ENCODE measurements at regions not wholly inside any gene's neighbourhood (a gene's known extent, or its start where the extent isn't known, plus 50 kb on each side); places are given as distances from the start of the nearest gene placed in this dataset.
"Not testable (repeated sequence)": the region's sequence is repeated elsewhere in the genome, so short reads cannot be mapped to it uniquely, and the experiment has no call there.

DNA sequence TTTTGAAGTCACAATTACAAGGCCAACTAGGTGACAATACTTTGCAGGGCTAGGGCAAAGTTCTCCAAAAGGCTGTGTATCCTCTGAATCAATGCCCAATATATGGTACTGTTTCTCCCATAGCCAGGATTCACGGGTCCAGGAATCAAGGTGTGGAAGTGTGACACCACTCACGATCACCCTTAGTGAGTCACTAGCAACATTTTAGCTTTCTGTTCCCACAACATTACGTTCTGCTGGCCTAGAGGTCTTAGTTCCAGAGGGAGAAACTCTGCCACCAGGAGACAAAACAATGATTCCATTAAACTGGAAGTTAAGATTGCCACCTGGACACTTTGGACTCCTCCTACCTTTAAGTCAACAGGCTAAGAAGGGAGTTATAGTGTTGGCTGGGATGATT is 88.5 kb upstream of the RANBP6 start:
- not testable (repeated sequence) for H3K27ac ChIP-seq (ENCODE audit: low read depth, low read length); H3K4me2 ChIP-seq (ENCODE audit: low read length); H3K9ac ChIP-seq (ENCODE audit: low read length); H3K4ac ChIP-seq (ENCODE audit: low read depth, low read length); H3K36me3 ChIP-seq (ENCODE audit: control insufficient read depth, insufficient read depth, low read length); H3K4me3 ChIP-seq (ENCODE audit: low read length); H4K5ac ChIP-seq (ENCODE audit: low read length); DNase-seq; H4K8ac ChIP-seq (ENCODE audit: low read depth, low read length); H2BK15ac ChIP-seq (replicated peaks; ENCODE audit: low read depth); H3K56ac ChIP-seq (ENCODE audit: low read length); H2AK5ac ChIP-seq (ENCODE audit: low read length); H3K79me2 ChIP-seq (ENCODE audit: control insufficient read depth, insufficient read depth, low read length); H3K79me1 ChIP-seq (ENCODE audit: low read length); H3K18ac ChIP-seq (ENCODE audit: low read length); H3K27me3 ChIP-seq (ENCODE audit: insufficient read depth, low read length, poor library complexity); H3K4me1 ChIP-seq (ENCODE audit: control insufficient read depth, low read depth, low read length); H3K23ac ChIP-seq (ENCODE audit: low read length); H2BK5ac ChIP-seq (ENCODE audit: low read length); H2BK120ac ChIP-seq (ENCODE audit: low read depth, low read length)
- no CpG with 5 or more reads among the region's 3 CpGs for WGBS (ENCODE audit: extremely low coverage, insufficient coverage, low lambda C conversion rate)

DNA sequence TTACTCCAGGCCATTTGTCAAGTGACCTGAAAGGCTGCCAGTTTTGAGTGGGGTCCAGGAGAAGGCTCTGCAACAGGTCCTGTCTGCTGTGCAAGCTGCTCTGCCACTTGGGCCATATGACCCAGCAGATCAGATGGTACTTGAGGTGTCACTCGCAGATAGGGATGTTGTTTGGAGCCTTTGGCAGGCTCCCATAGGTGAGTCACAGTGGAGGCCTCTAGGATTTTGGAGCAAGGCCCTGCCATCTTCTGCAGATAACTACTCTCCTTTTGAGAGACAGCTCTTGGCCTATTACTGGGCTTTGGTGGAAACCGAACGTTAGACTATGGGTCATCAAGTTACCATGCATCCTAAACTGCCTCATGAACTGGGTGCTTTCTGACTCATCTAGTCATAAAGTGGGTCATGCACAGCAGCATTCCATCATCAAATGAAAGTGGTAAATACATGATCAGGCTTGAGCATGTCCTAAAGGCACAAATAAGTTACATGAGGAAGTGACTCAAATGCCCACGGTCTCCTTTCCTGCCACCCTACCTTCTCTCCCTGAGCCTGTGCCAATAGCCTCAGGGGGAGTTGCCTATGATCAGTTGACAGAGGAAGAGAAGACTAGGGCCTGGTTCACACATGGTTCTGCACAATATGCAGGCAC is 87.0 kb upstream of the RANBP6 start:
- not testable (repeated sequence) for H2AK5ac ChIP-seq (ENCODE audit: low read length); H3K36me3 ChIP-seq (ENCODE audit: control insufficient read depth, insufficient read depth, low read length); H2BK120ac ChIP-seq (ENCODE audit: low read depth, low read length); H3K27me3 ChIP-seq (ENCODE audit: insufficient read depth, low read length, poor library complexity); H3K79me1 ChIP-seq (ENCODE audit: low read length); H3K18ac ChIP-seq (ENCODE audit: low read length); H2BK5ac ChIP-seq (ENCODE audit: low read length); H4K8ac ChIP-seq (ENCODE audit: low read depth, low read length); H3K27ac ChIP-seq (ENCODE audit: low read depth, low read length); H3K9ac ChIP-seq (ENCODE audit: low read length); H3K4me1 ChIP-seq (ENCODE audit: control insufficient read depth, low read depth, low read length); H3K4me3 ChIP-seq (ENCODE audit: low read length); H3K4ac ChIP-seq (ENCODE audit: low read depth, low read length); H4K5ac ChIP-seq (ENCODE audit: low read length); H3K4me2 ChIP-seq (ENCODE audit: low read length); H3K56ac ChIP-seq (ENCODE audit: low read length); H2BK15ac ChIP-seq (replicated peaks; ENCODE audit: low read depth); DNase-seq; H3K23ac ChIP-seq (ENCODE audit: low read length); H3K79me2 ChIP-seq (ENCODE audit: control insufficient read depth, insufficient read depth, low read length)
- WGBS (ENCODE audit: extremely low coverage, insufficient coverage, low lambda C conversion rate) = no CpG with 5 or more reads among the region's 4 CpGs

DNA sequence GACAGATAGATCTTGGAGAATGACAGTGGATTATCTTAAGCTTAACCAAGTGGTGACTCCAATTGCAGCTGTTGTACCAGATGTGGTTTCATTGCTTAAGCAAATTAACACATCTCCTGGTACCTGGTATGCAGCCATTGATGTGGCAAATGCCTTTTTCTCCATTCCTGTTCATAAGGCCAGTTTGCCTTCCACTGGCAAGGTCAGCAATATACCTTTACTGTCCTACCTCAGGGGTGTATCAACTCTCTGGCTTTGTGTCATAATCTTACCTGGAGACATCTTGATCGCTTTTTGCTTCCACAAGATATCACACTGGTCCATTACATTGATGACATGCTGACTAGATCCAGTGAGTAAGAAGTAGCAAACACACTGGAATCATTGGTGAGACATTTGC is 86.3 kb upstream of the RANBP6 start:
- H3K4me2 ChIP-seq (ENCODE audit: low read length); H3K4me1 ChIP-seq (ENCODE audit: control insufficient read depth, low read depth, low read length); H3K79me2 ChIP-seq (ENCODE audit: control insufficient read depth, insufficient read depth, low read length); H3K36me3 ChIP-seq (ENCODE audit: control insufficient read depth, insufficient read depth, low read length); H3K4me3 ChIP-seq (ENCODE audit: low read length); H3K56ac ChIP-seq (ENCODE audit: low read length); H3K4ac ChIP-seq (ENCODE audit: low read depth, low read length); H2BK15ac ChIP-seq (replicated peaks; ENCODE audit: low read depth); H3K79me1 ChIP-seq (ENCODE audit: low read length); H4K8ac ChIP-seq (ENCODE audit: low read depth, low read length); DNase-seq; H2BK120ac ChIP-seq (ENCODE audit: low read depth, low read length); H3K9ac ChIP-seq (ENCODE audit: low read length); H3K23ac ChIP-seq (ENCODE audit: low read length); H3K27me3 ChIP-seq (ENCODE audit: insufficient read depth, low read length, poor library complexity); H2AK5ac ChIP-seq (ENCODE audit: low read length); H3K27ac ChIP-seq (ENCODE audit: low read depth, low read length); H3K18ac ChIP-seq (ENCODE audit: low read length); H2BK5ac ChIP-seq (ENCODE audit: low read length); H4K5ac ChIP-seq (ENCODE audit: low read length): not testable (repeated sequence)
- WGBS (ENCODE audit: extremely low coverage, insufficient coverage, low lambda C conversion rate) = no CpG with 5 or more reads among the region's 1 CpG

DNA sequence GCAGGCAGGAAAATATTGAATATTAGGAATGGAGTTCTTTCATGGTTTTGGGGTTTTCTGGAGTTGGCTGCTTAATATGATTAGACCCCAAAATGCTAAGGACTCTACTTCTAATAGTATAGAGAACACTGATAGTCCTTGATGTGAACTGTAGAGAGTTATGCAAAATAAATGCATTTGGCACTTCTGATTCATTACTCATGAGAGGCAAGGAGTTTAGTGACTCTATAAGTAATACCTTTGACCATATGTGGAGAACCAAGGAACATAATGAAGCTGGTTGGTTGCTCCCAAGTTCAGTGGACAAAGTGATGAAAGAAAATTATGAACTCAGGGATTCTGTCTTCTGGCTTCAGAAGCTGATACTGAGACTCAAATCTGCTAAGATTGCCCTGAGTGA is 83.9 kb upstream of the RANBP6 start:
- not testable (repeated sequence) for H3K4me3 ChIP-seq (ENCODE audit: low read length); H3K79me2 ChIP-seq (ENCODE audit: control insufficient read depth, insufficient read depth, low read length)

DNA sequence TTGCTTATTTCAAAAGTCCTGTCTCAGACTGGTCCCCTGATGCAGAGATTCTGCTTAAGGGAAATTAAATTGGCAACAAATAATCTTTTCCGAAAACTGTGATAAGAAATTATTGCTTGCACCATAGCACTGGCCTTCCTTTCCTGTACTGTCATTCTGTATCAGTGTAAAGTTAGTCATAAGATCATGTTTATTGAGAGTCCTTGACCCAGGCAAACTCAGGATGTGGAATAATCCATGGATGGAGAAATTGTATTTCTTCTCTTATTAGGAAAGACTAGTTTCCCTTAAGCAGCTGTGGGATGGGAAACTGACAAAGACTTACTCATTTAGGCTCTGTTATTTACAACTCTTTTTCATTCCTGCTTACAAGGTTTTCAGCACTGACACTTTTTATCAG is 83.0 kb upstream of the RANBP6 start:
- H3K4me3 ChIP-seq (ENCODE audit: low read length) = no peak overlapping the region
- no CpG with 5 or more reads among the region's 1 CpG for WGBS (ENCODE audit: extremely low coverage, insufficient coverage, low lambda C conversion rate)
- no peak overlapping the region for H3K9ac ChIP-seq (ENCODE audit: low read length)
- no peak overlapping the region for H3K56ac ChIP-seq (ENCODE audit: low read length)
- H2BK15ac ChIP-seq (replicated peaks; ENCODE audit: low read depth) = no peak overlapping the region
- H3K27me3 ChIP-seq (ENCODE audit: insufficient read depth, low read length, poor library complexity) = no peaks in the 10 kb centered on the region
- no peak for DNase-seq
- no peak overlapping the region for H2BK120ac ChIP-seq (ENCODE audit: low read depth, low read length)
- no peak overlapping the region for H3K4me2 ChIP-seq (ENCODE audit: low read length)
- no peak overlapping the region for H3K27ac ChIP-seq (ENCODE audit: low read depth, low read length)
- H3K23ac ChIP-seq (ENCODE audit: low read length) = no peak overlapping the region
- H3K4ac ChIP-seq (ENCODE audit: low read depth, low read length) = no peak overlapping the region
- no peak overlapping the region for H2AK5ac ChIP-seq (ENCODE audit: low read length)
- H3K4me1 ChIP-seq (ENCODE audit: control insufficient read depth, low read depth, low read length) = no peaks in the 10 kb centered on the region
- no peaks in the 10 kb centered on the region for H3K36me3 ChIP-seq (ENCODE audit: control insufficient read depth, insufficient read depth, low read length)
- H4K5ac ChIP-seq (ENCODE audit: low read length) = no peak overlapping the region
- H3K18ac ChIP-seq (ENCODE audit: low read length) = no peak overlapping the region
- no peaks in the 10 kb centered on the region for H3K79me1 ChIP-seq (ENCODE audit: low read length)
- H4K8ac ChIP-seq (ENCODE audit: low read depth, low read length) = no peak overlapping the region
- no peaks in the 10 kb centered on the region for H3K79me2 ChIP-seq (ENCODE audit: control insufficient read depth, insufficient read depth, low read length)
- no peak overlapping the region for H2BK5ac ChIP-seq (ENCODE audit: low read length)

More for the DNA sequence above, 83.9 kb upstream of the RANBP6 start:
- not testable (repeated sequence) for H3K27me3 ChIP-seq (ENCODE audit: insufficient read depth, low read length, poor library complexity); H3K36me3 ChIP-seq (ENCODE audit: control insufficient read depth, insufficient read depth, low read length); H4K8ac ChIP-seq (ENCODE audit: low read depth, low read length); H3K23ac ChIP-seq (ENCODE audit: low read length); H2BK5ac ChIP-seq (ENCODE audit: low read length); H2AK5ac ChIP-seq (ENCODE audit: low read length); H3K18ac ChIP-seq (ENCODE audit: low read length); H3K4ac ChIP-seq (ENCODE audit: low read depth, low read length); H3K9ac ChIP-seq (ENCODE audit: low read length); H3K27ac ChIP-seq (ENCODE audit: low read depth, low read length); H3K56ac ChIP-seq (ENCODE audit: low read length); H4K5ac ChIP-seq (ENCODE audit: low read length); H2BK15ac ChIP-seq (replicated peaks; ENCODE audit: low read depth); DNase-seq; H3K79me1 ChIP-seq (ENCODE audit: low read length); H3K4me1 ChIP-seq (ENCODE audit: control insufficient read depth, low read depth, low read length); H2BK120ac ChIP-seq (ENCODE audit: low read depth, low read length); H3K4me2 ChIP-seq (ENCODE audit: low read length)

DNA sequence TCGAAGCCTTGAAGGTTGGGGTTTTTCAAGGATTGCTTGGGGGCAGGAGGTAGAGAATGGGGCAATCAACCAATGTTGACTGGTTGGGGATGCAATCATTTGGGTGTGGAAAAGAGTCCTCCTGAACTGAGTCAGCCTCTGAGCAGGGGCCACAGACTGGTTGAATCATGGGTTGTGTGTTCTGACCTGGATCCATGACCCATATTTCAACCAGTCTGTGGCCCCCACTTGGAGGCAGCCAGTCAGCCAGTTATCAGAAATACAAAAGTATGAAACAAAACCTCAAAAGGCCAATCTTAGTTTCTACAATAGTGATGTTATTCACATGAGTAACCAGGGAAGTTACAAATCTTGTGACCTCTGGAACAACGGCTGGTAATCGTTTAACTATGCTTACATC is 81.4 kb upstream of the RANBP6 start:
- no peak overlapping the region for H3K4ac ChIP-seq (ENCODE audit: low read depth, low read length)
- H3K56ac ChIP-seq (ENCODE audit: low read length) = no peak overlapping the region
- no peak overlapping the region for H2AK5ac ChIP-seq (ENCODE audit: low read length)
- no peak overlapping the region for H4K5ac ChIP-seq (ENCODE audit: low read length)
- H2BK15ac ChIP-seq (replicated peaks; ENCODE audit: low read depth) = no peak overlapping the region
- H3K27ac ChIP-seq (ENCODE audit: low read depth, low read length) = no peak overlapping the region
- DNase-seq = no peak
- no peak overlapping the region for H3K23ac ChIP-seq (ENCODE audit: low read length)
- H3K18ac ChIP-seq (ENCODE audit: low read length) = no peak overlapping the region
- no peaks in the 10 kb centered on the region for H3K27me3 ChIP-seq (ENCODE audit: insufficient read depth, low read length, poor library complexity)
- no CpG with 5 or more reads among the region's 3 CpGs for WGBS (ENCODE audit: extremely low coverage, insufficient coverage, low lambda C conversion rate)
- no peak overlapping the region for H2BK120ac ChIP-seq (ENCODE audit: low read depth, low read length)
- no peak overlapping the region for H3K4me3 ChIP-seq (ENCODE audit: low read length)
- no peak overlapping the region for H2BK5ac ChIP-seq (ENCODE audit: low read length)
- no peak overlapping the region for H3K9ac ChIP-seq (ENCODE audit: low read length)
- no peaks in the 10 kb centered on the region for H3K79me2 ChIP-seq (ENCODE audit: control insufficient read depth, insufficient read depth, low read length)
- no peak overlapping the region for H3K4me2 ChIP-seq (ENCODE audit: low read length)
- H4K8ac ChIP-seq (ENCODE audit: low read depth, low read length) = no peak overlapping the region
- no peaks in the 10 kb centered on the region for H3K79me1 ChIP-seq (ENCODE audit: low read length)
- no peaks in the 10 kb centered on the region for H3K4me1 ChIP-seq (ENCODE audit: control insufficient read depth, low read depth, low read length)
- no peaks in the 10 kb centered on the region for H3K36me3 ChIP-seq (ENCODE audit: control insufficient read depth, insufficient read depth, low read length)

Data from mesendoderm (in vitro differentiated cells).